HG02763 (cell line): ENCODE measurements at regions not wholly inside any gene's neighbourhood (a gene's known extent, or its start where the extent isn't known, plus 50 kb on each side); places are given as distances from the start of the nearest gene placed in this dataset.
"Not testable (repeated sequence)": the region's sequence is repeated elsewhere in the genome, so short reads cannot be mapped to it uniquely, and the experiment has no call there.

Experiments
- ATAC-seq: cut with Tn5 transposase; IDR thresholded peaks from one replicate; pipeline ENCODE4 v1.9.1; 2021; ENCODE audit warnings: mild to moderate bottlenecking, moderate library complexity; ENCODE audit not compliant: unreplicated experiment

GRCh38 chr13:65275108-65275507 is 1955.0 kb downstream of the PCDH9 start:
- no peak for ATAC-seq

- not testable (repeated sequence) for ATAC-seq
These were observed 1956.2 kb downstream of the PCDH9 start for GRCh38 chr13:65273811-65274420.

GRCh38 chr13:65268009-65268408 is 1962.1 kb downstream of the PCDH9 start:
- no peak for ATAC-seq

- no peak for ATAC-seq
These were observed 1964.1 kb downstream of the PCDH9 start for GRCh38 chr13:65265988-65266387.

- ATAC-seq, result no peak
These were observed 1966.1 kb downstream of the PCDH9 start for GRCh38 chr13:65264066-65264465.

GRCh38 chr13:65260946-65261891 is 1968.9 kb downstream of the PCDH9 start:
- no peak for ATAC-seq

GRCh38 chr13:65240773-65241172 is 1989.4 kb downstream of the PCDH9 start:
- no peak for ATAC-seq

GRCh38 chr13:65236841-65237418 is 1993.2 kb downstream of the PCDH9 start:
- no peak for ATAC-seq

GRCh38 chr13:65217471-65217995 is 2012.6 kb downstream of the PCDH9 start:
- ATAC-seq, result no peak

- not testable (repeated sequence) for ATAC-seq
These were observed 2027.3 kb downstream of the PCDH9 start for GRCh38 chr13:65202845-65203244.

- ATAC-seq, result no peak
These were observed 2041.4 kb downstream of the PCDH9 start for GRCh38 chr13:65188721-65189120.

GRCh38 chr13:65168026-65168425 is 2062.1 kb downstream of the PCDH9 start:
- ATAC-seq, result no peak

GRCh38 chr13:65166675-65167074 is 2063.5 kb downstream of the PCDH9 start:
- ATAC-seq, result no peak

- no peak for ATAC-seq
These were observed 2070.3 kb downstream of the PCDH9 start for GRCh38 chr13:65159803-65160202.

- no peak for ATAC-seq
These were observed 2074.3 kb downstream of the PCDH9 start for GRCh38 chr13:65155861-65156260.

GRCh38 chr13:65154661-65155447 is 2075.3 kb downstream of the PCDH9 start:
- no peak for ATAC-seq

- no peak for ATAC-seq
These were observed 2080.4 kb downstream of the PCDH9 start for GRCh38 chr13:65149687-65150086.

- ATAC-seq, result no peak
These were observed 2086.2 kb downstream of the PCDH9 start for GRCh38 chr13:65143920-65144319.

GRCh38 chr13:65133094-65133493 is 2097.0 kb downstream of the PCDH9 start:
- ATAC-seq, result no peak

- ATAC-seq, result no peak
These were observed 2104.9 kb downstream of the PCDH9 start for GRCh38 chr13:65125236-65125635.

- no peak for ATAC-seq
These were observed 2117.6 kb downstream of the PCDH9 start for GRCh38 chr13:65112531-65112941.
